Suppressor macrophage treated with lipopolysaccharide for 4 hours (primary cell): ENCODE measurements at regions not wholly inside any gene's neighbourhood (a gene's known extent, or its start where the extent isn't known, plus 50 kb on each side); places are given as distances from the start of the nearest gene placed in this dataset.
"Not testable (repeated sequence)": the region's sequence is repeated elsewhere in the genome, so short reads cannot be mapped to it uniquely, and the experiment has no call there.

Experiments
- DNase-seq: peaks from one replicate; pipeline ENCODE4 v3.0.0-alpha.2; 2020

GRCh38 chr3:110343945-110344344 lies 727.7 kb upstream of the NECTIN3 start:
- DNase-seq = no peak

DNA sequence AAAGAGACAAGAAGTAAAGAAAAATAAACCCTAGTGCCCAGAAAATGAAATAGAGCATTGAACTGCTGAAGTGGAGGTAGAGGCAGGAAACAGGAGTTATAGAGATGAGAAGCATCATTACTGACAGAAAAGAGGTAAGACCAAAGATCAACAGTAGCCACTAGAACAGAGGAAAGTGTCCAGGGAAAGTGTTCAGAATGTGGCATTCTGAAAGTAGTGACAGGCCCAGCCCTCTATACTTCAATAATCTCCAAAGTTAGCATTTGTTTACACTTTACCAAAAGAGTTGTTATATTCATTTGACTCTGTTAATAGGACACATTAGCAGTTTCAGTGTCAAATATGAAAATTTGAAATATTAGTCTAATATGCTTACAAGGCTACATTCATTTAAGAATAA lies 727.1 kb upstream of the NECTIN3 start:
- DNase-seq = no peak

DNA sequence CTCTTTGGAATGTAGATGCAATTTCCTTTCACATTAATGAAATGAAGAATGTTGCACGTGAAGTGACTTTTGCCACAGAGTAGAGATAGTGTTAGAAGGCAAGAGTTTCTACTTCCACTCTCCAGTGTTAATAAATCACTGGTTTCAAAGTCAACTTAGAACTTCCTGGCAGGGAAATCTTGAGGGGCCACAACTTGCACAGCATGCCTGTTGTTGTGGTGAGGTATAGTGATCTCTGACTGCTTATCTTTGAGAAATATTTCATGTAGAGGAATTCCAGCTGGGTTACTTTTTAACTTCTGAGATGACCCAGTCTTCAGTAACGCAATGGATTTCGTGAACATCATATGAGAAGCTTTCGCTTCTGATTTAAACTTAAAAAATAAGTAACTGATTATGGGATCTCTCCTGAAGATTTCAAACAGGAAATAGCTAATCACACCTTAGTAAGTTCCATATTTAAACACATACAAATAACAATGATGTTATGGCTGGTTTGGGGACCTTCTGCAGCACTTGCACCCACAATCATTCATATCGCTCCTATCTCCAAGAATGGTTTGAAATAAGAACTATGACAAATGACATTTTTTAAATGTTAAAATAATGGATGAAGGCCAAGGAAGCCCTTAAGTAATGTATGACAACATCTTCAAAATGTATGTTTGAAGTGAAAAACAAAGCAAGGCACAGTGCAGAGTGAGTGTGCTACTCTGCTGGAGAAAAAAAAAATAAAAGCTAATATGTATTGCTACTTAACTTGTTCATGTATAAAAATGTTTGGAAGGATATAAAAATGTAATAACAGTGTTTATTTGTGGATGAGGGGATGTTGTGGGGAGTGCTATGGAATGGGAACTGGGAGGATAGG lies 726.5 kb upstream of the NECTIN3 start:
- no peak for DNase-seq

- no peak for DNase-seq
These were observed 722.3 kb upstream of the NECTIN3 start for GRCh38 chr3:110349295-110349694.

- DNase-seq = no peak
These were observed 718.6 kb upstream of the NECTIN3 start for GRCh38 chr3:110352841-110353604.

DNA sequence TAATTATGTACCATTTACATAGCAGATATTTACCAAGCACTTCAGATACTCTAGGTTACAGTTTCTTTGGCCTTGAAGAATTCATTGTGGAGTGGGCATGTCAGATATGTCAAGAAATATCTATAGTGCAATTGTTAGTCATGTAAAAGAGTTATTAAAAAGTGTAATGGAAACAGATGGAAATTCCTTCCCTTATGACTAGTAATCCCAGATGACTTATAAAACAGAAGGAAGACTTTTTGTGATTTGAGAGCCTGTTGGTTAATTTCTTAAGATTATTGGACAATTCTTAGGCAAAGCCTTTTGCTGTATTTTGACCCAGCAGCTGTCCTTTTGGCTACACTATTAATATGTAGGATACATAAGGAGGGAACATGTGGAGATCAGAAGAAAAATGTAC lies 708.9 kb upstream of the NECTIN3 start:
- no peak for DNase-seq

DNA sequence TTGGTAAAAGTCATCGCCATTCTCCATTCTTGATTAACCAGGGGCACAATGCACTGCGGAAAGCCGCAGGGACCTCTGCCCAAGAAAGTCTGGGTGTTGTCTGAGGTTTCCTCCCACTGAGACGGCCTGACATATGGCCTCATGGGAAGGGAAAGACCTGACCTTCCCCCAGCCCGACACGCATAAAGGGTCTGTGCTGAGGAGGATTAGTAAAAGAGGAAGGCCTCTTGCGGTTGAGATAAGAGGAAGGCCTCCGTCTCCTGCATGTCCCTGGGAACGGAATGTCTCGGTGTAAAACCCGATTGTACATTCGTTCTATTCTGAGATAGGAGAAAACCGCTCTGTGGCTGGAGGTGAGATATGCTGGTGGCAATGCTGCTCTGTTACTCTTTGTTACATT lies 704.3 kb upstream of the NECTIN3 start:
- not testable (repeated sequence) for DNase-seq

GRCh38 chr3:110375751-110376518 lies 695.7 kb upstream of the NECTIN3 start:
- no peak for DNase-seq

DNA sequence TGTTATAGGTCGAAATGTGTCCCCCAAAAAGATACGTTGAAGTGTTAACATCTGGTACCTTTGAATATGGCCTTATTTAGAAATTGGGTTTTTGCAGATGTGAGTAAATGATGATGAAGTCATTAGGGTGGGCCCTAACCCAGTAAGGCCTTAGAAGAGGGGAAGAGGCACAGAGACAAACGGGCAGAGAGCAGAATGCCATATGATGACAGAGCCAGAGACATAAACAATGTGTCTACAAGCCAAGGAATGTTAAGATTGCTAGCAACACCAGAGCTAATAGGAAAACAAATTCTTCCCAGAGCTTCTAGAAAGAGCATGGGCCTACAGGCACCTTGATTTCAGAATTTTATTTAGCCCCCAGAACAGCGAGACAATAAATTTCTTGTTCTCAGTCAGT lies 693.1 kb upstream of the NECTIN3 start:
- no peak for DNase-seq

GRCh38 chr3:110381992-110382391 lies 689.6 kb upstream of the NECTIN3 start:
- no peak for DNase-seq

DNA sequence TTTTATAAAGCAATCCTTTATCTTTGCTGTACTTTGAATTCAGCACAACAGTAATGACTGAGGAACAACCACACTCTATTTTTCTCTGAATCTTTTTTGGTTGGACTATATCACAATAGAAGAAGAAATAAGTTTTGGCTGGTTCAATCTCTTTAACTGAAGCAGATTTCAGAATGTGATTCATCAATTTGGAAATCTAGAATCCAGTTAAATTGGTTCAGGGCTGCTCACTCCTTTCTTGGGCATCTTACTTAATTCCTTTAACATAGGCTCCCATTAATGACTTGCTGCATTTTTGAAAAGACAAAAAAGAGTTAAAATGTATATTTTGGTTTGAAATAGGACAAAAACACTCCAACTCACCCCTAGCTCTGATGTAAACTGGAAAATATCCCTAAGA lies 688.3 kb upstream of the NECTIN3 start:
- DNase-seq = no peak

GRCh38 chr3:110384601-110385000 lies 687.0 kb upstream of the NECTIN3 start:
- DNase-seq = no peak

- no peak for DNase-seq
These were observed 682.6 kb upstream of the NECTIN3 start for GRCh38 chr3:110389005-110389404.

DNA sequence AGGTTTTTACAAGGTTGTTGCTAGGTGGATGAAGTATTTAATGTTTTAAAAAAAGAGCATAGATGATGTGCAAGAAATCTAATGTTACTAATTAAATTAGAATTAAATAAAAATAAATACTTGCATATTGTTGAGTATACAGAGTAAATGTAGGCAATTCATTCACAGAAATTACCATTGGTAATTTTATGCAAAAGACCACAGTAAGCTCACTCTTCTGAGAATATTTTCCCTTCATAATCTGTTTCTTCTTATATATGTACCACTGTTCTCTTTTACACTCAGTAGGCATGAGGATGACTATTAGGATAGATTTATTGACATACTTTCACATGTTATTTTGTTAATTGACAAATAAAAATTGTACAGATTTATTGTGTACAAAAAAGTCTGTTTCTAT lies 681.2 kb upstream of the NECTIN3 start:
- no peak for DNase-seq

DNA sequence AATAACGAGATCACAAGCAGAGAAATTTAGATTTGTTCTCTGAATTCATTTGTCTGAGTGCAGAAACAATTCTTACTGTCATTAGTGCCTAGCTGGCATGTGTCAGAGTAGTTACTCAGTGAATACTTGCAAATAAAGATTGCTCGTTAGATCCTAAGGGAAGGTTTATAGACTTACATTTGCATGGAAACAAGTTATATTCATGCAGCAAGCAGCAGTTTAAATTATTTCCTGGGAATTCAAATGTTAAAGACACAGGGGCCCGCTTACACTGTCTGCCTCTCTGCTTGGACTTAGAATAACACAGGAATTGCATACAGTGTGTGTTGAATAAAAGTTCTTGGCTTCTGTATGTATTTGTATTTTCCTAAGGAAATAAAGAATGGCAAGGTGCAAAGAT lies 680.6 kb upstream of the NECTIN3 start:
- DNase-seq = no peak

GRCh38 chr3:110391640-110392395 lies 679.8 kb upstream of the NECTIN3 start:
- DNase-seq = no peak

GRCh38 chr3:110393941-110394340 lies 677.7 kb upstream of the NECTIN3 start:
- DNase-seq = no peak

- DNase-seq = no peak
These were observed 674.5 kb upstream of the NECTIN3 start for GRCh38 chr3:110397115-110397514.

GRCh38 chr3:110400315-110400714 lies 671.3 kb upstream of the NECTIN3 start:
- DNase-seq = no peak

GRCh38 chr3:110405830-110406585 lies 665.6 kb upstream of the NECTIN3 start:
- no peak for DNase-seq

- DNase-seq = no peak
These were observed 658.4 kb upstream of the NECTIN3 start for GRCh38 chr3:110413266-110413665.
